Duodenal mucosa (tissue), 2 donors: ENCODE measurements at regions not wholly inside any gene's neighbourhood (a gene's known extent, or its start where the extent isn't known, plus 50 kb on each side); places are given as distances from the start of the nearest gene placed in this dataset.

Source experiments
- H3K27ac ChIP-seq: one replicate; pipeline ENCODE4 v1.7.0; 2013; ENCODE audit warnings: low read depth, low read length
- H3K27me3 ChIP-seq, 2 donors: one replicate each; pipeline ENCODE4 v1.7.0; 2013; ENCODE audit warnings: low read length in 2 of 2, control low read depth in 1 of 2; ENCODE audit not compliant: insufficient read depth in 2 of 2, control insufficient read depth in 1 of 2
- H3K36me3 ChIP-seq, 2 donors: one replicate each; pipeline ENCODE4 v1.7.0; 2013; ENCODE audit warnings: low read length in 2 of 2, control low read depth in 1 of 2; ENCODE audit not compliant: insufficient read depth in 2 of 2, control insufficient read depth in 1 of 2
- H3K4me1 ChIP-seq, 2 donors: one replicate each; pipeline ENCODE4 v1.7.0; 2013; ENCODE audit warnings: low read length in 2 of 2, control low read depth in 1 of 2; ENCODE audit not compliant: insufficient read depth in 2 of 2, control insufficient read depth in 1 of 2
- H3K4me3 ChIP-seq, 2 donors: one replicate each; pipeline ENCODE4 v1.7.0; 2013; ENCODE audit warnings: low read length in 2 of 2, low read depth in 1 of 2
- H3K9ac ChIP-seq, 2 donors: one replicate each; pipeline ENCODE4 v1.7.0; 2013; ENCODE audit warnings: low read length in 2 of 2, low read depth in 1 of 2
- H3K9me3 ChIP-seq, 2 donors: one replicate each; pipeline ENCODE4 v1.7.0; 2013; ENCODE audit warnings: low read length in 2 of 2, control low read depth in 1 of 2; ENCODE audit not compliant: control insufficient read depth in 1 of 2

GRCh38 chr15:45921376-45921775 is 286.5 kb downstream of the SQOR start:
- H3K4me1 ChIP-seq, result no peaks in the 10 kb centered on the region
- H3K4me3 ChIP-seq, result no peak overlapping the region
- H3K36me3 ChIP-seq, result no peaks in the 10 kb centered on the region
- no peaks in the 10 kb centered on the region for H3K27me3 ChIP-seq
- H3K27ac ChIP-seq, result no peak overlapping the region
- H3K9me3 ChIP-seq, result no peaks in the 10 kb centered on the region
- H3K9ac ChIP-seq, result no peak overlapping the region

- Histone ChIP-seq H3K9me3 (no peaks in the 10 kb centered on the region), H3K27me3 (no peaks in the 10 kb centered on the region), H3K4me3 (no peak overlapping the region), H3K36me3 (no peaks in the 10 kb centered on the region), H3K4me1 (no peaks in the 10 kb centered on the region), H3K9ac (no peak overlapping the region), H3K27ac (no peak overlapping the region)
These were observed 287.1 kb downstream of the SQOR start for GRCh38 chr15:45921978-45922377.

- Histone ChIP-seq H3K9ac (no peak overlapping the region), H3K9me3 (no peaks in the 10 kb centered on the region), H3K27ac (no peak overlapping the region), H3K36me3 (no peaks in the 10 kb centered on the region), H3K4me3 (no peak overlapping the region), H3K4me1 (no peaks in the 10 kb centered on the region), H3K27me3 (no peaks in the 10 kb centered on the region)
These were observed 306.5 kb downstream of the SQOR start for GRCh38 chr15:45941367-45941766.

- H3K4me1 ChIP-seq, result no peaks in the 10 kb centered on the region
- no peaks in the 10 kb centered on the region for H3K9me3 ChIP-seq
- no peak overlapping the region for H3K4me3 ChIP-seq
- no peak overlapping the region for H3K9ac ChIP-seq
- no peak overlapping the region for H3K27ac ChIP-seq
- H3K36me3 ChIP-seq, result no peaks in the 10 kb centered on the region
- no peaks in the 10 kb centered on the region for H3K27me3 ChIP-seq
These were observed 308.4 kb downstream of the SQOR start for GRCh38 chr15:45943240-45943639.

GRCh38 chr15:45946111-45946510 is 311.3 kb downstream of the SQOR start:
- H3K27me3 ChIP-seq, result no peaks in the 10 kb centered on the region
- no peak overlapping the region for H3K4me3 ChIP-seq
- no peaks in the 10 kb centered on the region for H3K4me1 ChIP-seq
- no peak overlapping the region for H3K27ac ChIP-seq
- no peak overlapping the region for H3K9ac ChIP-seq
- H3K9me3 ChIP-seq, result no peaks in the 10 kb centered on the region
- H3K36me3 ChIP-seq, result no peaks in the 10 kb centered on the region

- no peaks in the 10 kb centered on the region for H3K36me3 ChIP-seq
These were observed 313.4 kb downstream of the SQOR start for GRCh38 chr15:45948181-45948621.

GRCh38 chr15:45958924-45959323 is 324.1 kb downstream of the SQOR start:
- Histone ChIP-seq H3K4me1 (no peaks in the 10 kb centered on the region), H3K9me3 (no peaks in the 10 kb centered on the region), H3K9ac (no peak overlapping the region), H3K4me3 (no peak overlapping the region), H3K27me3 (no peaks in the 10 kb centered on the region), H3K36me3 (no peaks in the 10 kb centered on the region), H3K27ac (no peak overlapping the region)

More at GRCh38 chr15:45948181-45948621, 313.4 kb downstream of the SQOR start:
- no peaks in the 10 kb centered on the region for H3K27me3 ChIP-seq
- no peaks in the 10 kb centered on the region for H3K9me3 ChIP-seq
- no peak overlapping the region for H3K27ac ChIP-seq
- no peak overlapping the region for H3K4me3 ChIP-seq
- H3K4me1 ChIP-seq, result no peaks in the 10 kb centered on the region
- no peak overlapping the region for H3K9ac ChIP-seq

- Histone ChIP-seq H3K9ac (no peak overlapping the region), H3K4me3 (no peak overlapping the region), H3K4me1 (no peaks in the 10 kb centered on the region), H3K36me3 (no peaks in the 10 kb centered on the region), H3K9me3 (no peaks in the 10 kb centered on the region), H3K27ac (no peak overlapping the region), H3K27me3 (no peaks in the 10 kb centered on the region)
These were observed 327.9 kb downstream of the SQOR start for GRCh38 chr15:45962733-45963132.

- Histone ChIP-seq H3K9ac (no peak overlapping the region), H3K27ac (no peak overlapping the region), H3K36me3 (no peaks in the 10 kb centered on the region), H3K4me1 (no peaks in the 10 kb centered on the region), H3K4me3 (no peak overlapping the region), H3K9me3 (no peaks in the 10 kb centered on the region), H3K27me3 (no peaks in the 10 kb centered on the region)
These were observed 335.7 kb downstream of the SQOR start for GRCh38 chr15:45970542-45970941.

- no peak overlapping the region for H3K4me3 ChIP-seq
- no peaks in the 10 kb centered on the region for H3K36me3 ChIP-seq
- H3K27ac ChIP-seq, result no peak overlapping the region
- peaks cover 0 to 1% of the 10 kb centered on the region in 2 donors for H3K9me3 ChIP-seq
- H3K27me3 ChIP-seq, result no peaks in the 10 kb centered on the region
- H3K9ac ChIP-seq, result no peak overlapping the region
- no peaks in the 10 kb centered on the region for H3K4me1 ChIP-seq
These were observed 345.5 kb downstream of the SQOR start for GRCh38 chr15:45980366-45980765.

GRCh38 chr15:45981625-45982024 is 346.8 kb downstream of the SQOR start:
- Histone ChIP-seq H3K4me1 (no peaks in the 10 kb centered on the region), H3K4me3 (no peak overlapping the region), H3K27ac (no peak overlapping the region), H3K27me3 (no peaks in the 10 kb centered on the region), H3K36me3 (no peaks in the 10 kb centered on the region), H3K9me3 (peaks cover 0 to 6% of the 10 kb centered on the region in 2 donors), H3K9ac (no peak overlapping the region)
